SU-DHL-6 (cell line): ENCODE measurements at regions not wholly inside any gene's neighbourhood (a gene's known extent, or its start where the extent isn't known, plus 50 kb on each side); places are given as distances from the start of the nearest gene placed in this dataset.

Experiments
- EZH2phosphoT487 ChIP-seq: fragments of 200-600 bp; sonication (generic), shearing (Covaris generic); conservative IDR thresholded peaks from 2 replicates; pipeline ENCODE4 v1.6.1; 2018; ENCODE audit warnings: mild to moderate bottlenecking, antibody characterized with exemption, low read length, moderate library complexity, mixed read lengths
- TF ChIP-seq, protein P1 (sequence below): fragments of 200-600 bp; sonication (generic); IDR thresholded peaks from one replicate; pipeline ENCODE4 v1.5.1; 2017; ENCODE audit warnings: antibody characterized with exemption, mild to moderate bottlenecking, low read length, moderate library complexity; ENCODE audit not compliant: insufficient read depth, poor library complexity, severe bottlenecking

DNA sequence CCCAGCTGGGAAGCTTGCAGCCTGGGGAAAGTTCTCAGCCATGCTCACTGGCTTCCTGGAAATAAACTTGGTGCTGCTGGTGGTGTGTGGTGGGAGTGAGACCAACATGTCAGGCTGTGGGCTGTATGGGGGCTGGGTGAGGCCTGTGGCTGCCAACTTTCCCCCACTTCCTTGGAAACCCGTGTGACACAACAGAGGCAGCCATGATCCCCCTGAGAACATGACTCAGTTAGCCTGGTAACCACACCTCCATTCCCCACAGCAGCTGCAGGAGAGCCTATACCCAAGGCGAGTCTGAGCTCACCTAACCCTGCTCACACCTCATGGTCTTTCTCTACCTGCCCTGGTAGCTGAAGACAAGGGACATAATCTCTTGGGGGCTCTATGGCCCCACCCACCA is 72.7 kb upstream of the RGMB start:
- TF ChIP-seq, protein P1, sequence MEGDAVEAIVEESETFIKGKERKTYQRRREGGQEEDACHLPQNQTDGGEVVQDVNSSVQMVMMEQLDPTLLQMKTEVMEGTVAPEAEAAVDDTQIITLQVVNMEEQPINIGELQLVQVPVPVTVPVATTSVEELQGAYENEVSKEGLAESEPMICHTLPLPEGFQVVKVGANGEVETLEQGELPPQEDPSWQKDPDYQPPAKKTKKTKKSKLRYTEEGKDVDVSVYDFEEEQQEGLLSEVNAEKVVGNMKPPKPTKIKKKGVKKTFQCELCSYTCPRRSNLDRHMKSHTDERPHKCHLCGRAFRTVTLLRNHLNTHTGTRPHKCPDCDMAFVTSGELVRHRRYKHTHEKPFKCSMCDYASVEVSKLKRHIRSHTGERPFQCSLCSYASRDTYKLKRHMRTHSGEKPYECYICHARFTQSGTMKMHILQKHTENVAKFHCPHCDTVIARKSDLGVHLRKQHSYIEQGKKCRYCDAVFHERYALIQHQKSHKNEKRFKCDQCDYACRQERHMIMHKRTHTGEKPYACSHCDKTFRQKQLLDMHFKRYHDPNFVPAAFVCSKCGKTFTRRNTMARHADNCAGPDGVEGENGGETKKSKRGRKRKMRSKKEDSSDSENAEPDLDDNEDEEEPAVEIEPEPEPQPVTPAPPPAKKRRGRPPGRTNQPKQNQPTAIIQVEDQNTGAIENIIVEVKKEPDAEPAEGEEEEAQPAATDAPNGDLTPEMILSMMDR: no peak
- no peak for TF ChIP-seq EZH2phosphoT487
